IPS-15b (cell line): ENCODE measurements at regions not wholly inside any gene's neighbourhood (a gene's known extent, or its start where the extent isn't known, plus 50 kb on each side); places are given as distances from the start of the nearest gene placed in this dataset.

ENCODE experiments used
- H3K27me3 ChIP-seq: one replicate; pipeline ENCODE4 v1.6.1; 2013; ENCODE audit warnings: low read length; ENCODE audit not compliant: control insufficient read depth, insufficient read depth
- H3K36me3 ChIP-seq: one replicate; pipeline ENCODE4 v1.6.1; 2013; ENCODE audit warnings: low read length; ENCODE audit not compliant: control insufficient read depth, insufficient read depth
- H3K4me1 ChIP-seq: one replicate; pipeline ENCODE4 v1.6.1; 2013; ENCODE audit warnings: mild to moderate bottlenecking, low read length; ENCODE audit not compliant: control insufficient read depth, insufficient read depth
- H3K4me3 ChIP-seq: one replicate; pipeline ENCODE4 v1.5.1; 2013; ENCODE audit warnings: low read depth, low read length
- H3K9ac ChIP-seq: one replicate; pipeline ENCODE4 v1.6.1; 2013; ENCODE audit warnings: low read depth, mild to moderate bottlenecking, low read length
- H3K9me3 ChIP-seq: one replicate; pipeline ENCODE4 v1.6.1; 2013; ENCODE audit warnings: mild to moderate bottlenecking, low read length; ENCODE audit not compliant: control insufficient read depth, insufficient read depth

DNA sequence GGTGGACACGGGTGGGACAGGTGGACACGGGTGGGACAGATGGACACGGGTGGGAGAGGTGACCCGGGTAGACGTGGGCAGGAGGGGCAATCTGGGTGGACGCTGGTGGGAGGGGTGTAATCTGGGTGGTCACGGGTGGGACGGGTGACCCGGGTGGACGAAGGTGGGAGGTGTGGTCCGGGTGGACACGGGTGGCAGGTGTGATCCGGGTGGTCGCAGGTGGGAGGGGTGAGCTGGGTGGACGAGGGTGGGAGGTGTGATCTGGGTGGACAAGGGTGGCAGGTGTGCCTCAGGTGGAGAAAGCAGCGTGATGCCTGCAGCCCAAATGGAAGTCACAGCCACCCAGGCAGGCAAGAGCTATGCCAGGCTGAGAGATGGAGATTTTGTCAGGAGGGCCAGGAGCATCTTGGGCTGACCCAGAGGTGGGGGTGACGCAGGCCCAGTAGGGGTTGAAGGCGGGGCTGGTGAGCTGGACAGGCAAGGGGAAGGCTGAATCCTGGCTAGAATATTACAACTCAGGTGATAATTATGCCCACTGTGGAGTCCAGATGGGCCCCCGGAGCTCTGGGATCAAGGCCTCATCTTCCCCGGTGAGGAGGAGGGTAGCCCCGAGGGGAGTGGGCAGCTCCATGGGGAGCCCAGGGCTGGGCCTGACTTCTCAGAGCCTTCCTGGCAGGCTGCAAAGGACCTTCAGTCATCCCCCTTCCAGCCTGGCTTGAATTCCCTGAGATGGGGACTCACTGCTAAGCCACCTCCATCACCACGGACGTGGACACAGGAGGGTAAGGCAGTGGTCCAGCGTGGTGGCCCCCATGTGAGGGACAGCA lies 100.0 kb downstream of the ADRA2C start:
- H3K9me3 ChIP-seq = no peaks in the 10 kb centered on the region
- H3K4me1 ChIP-seq = peaks cover 7% of the 10 kb centered on the region
- H3K36me3 ChIP-seq = no peaks in the 10 kb centered on the region
- H3K4me3 ChIP-seq = no peak overlapping the region
- H3K27me3 ChIP-seq = peaks cover 8% of the 10 kb centered on the region
- no peak overlapping the region for H3K9ac ChIP-seq

DNA sequence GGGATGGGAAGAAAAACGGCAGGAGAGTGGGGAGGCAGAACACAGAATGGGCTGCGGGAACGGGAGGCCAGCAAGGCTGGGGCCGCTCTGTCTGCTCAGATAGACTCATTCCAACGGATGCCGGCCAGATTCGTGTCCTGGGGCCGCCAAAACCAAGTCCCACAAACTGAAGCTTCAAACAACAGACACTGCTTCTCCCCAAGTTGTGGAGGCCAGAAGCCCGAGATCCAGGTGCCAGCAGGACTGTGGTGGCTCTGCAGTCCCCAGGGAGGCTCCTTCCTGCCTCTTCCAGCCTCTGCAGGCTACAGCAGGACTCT lies 100.6 kb downstream of the ADRA2C start:
- no peaks in the 10 kb centered on the region for H3K9me3 ChIP-seq
- no peak overlapping the region for H3K4me3 ChIP-seq
- H3K4me1 ChIP-seq = peaks cover 7% of the 10 kb centered on the region
- peaks cover 10% of the 10 kb centered on the region for H3K27me3 ChIP-seq
- H3K9ac ChIP-seq = no peak overlapping the region
- H3K36me3 ChIP-seq = no peaks in the 10 kb centered on the region

DNA sequence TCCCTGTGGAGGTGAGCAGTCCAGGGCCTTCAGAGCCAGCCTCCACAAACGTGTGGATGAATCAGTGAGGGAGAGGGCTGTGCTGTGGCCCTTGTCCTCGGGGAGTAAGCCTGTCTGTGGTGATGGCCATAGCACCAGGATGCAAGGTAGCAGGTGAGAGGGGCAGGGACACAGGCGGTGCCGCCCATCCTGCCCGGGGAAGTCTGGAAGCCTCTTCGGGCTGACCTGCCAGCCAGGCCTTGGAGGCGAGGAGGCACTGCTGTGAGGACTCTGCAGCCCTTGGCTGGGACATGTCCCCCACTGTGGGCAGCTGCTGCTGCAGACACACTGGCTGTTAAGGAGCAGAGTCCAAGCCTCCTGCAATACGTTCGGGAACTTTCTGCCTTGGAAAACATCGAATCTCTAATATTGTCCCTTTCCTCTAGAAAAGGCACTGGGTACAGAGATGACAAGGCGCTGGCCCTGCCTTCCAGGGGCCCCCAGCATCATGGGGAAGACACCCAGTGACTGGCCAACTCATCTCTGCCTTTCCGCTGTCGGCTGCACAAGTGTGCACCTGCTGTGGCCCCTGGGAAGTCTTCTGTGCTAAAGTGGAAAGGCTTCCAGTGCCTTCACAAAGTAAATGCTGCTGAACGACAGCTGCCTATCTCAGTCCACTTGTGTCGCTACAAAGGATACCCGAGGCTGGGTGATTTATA lies 101.4 kb downstream of the ADRA2C start:
- no peak overlapping the region for H3K4me3 ChIP-seq
- peaks cover 4% of the 10 kb centered on the region for H3K4me1 ChIP-seq
- H3K36me3 ChIP-seq = no peaks in the 10 kb centered on the region
- peaks cover 17% of the 10 kb centered on the region for H3K27me3 ChIP-seq
- no peaks in the 10 kb centered on the region for H3K9me3 ChIP-seq
- H3K9ac ChIP-seq = no peak overlapping the region

DNA sequence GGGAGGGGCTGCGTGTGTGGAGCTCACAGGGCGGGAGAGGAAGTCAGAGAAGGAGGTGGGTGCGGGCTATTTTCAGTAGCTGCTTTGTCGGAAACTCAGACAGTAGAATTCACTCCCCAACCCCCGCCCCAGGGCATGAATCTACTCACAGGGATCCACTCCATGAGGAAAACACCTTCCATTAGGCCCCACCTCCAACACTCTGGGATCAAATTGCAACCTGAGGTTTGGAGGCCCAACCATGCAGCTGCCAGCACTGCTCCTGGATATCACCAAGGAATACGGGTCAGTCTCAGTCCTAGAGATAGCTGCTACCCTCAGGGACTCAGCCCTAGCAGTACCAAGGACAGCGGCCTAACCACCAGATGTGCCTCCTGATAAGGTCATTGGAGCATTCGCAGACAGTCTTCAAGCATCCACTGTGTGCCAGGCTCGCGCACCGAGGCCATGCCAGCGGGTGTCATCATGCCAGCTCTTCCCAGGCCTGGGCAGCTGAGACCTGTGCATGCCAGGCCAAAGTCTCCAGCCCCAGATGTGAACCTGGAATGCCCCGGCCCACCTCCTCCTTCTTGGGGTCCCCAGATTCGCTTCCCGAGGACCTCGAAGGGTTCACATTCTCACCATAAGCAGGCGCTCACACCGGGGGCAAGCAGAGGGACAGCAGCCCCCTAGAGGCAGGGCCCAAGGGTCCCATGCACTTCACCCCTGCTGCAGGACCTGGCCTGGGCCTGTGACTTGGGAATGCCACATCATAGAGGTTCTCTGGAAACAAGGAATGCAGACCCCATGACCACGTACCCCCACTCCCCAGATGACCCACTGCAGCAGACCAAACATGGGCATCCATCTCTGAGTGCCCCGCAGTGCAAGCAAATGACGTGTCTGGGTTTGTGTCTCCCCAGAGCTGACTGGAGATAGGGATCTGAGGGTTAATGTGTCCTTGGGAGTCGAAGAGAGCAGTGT lies 102.3 kb downstream of the ADRA2C start:
- Histone ChIP-seq H3K36me3 (no peaks in the 10 kb centered on the region), H3K27me3 (peaks cover 24% of the 10 kb centered on the region), H3K9ac (no peak overlapping the region), H3K4me1 (peaks cover 4% of the 10 kb centered on the region), H3K4me3 (no peak overlapping the region), H3K9me3 (no peaks in the 10 kb centered on the region)

DNA sequence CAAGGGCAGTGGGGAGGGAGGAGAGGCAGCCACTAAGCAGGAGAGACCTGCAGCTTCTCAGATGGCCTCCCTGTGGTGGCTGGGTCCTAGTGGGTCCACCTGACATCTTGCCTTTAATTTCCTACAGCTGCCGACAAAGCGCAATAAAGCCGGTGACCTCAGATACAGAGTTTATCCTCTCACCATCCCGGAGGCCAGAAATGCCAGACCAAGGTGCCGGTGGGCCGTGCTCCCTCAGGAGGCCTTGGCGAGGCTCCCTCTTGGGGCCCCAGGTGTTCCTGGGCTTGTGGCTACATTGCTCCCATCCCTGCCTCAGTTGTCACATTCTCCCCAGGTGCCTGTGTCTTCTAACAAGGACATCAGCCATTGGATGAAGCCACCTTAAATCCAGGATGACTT lies 103.0 kb downstream of the ADRA2C start:
- Histone ChIP-seq H3K9me3 (no peaks in the 10 kb centered on the region), H3K4me3 (no peak overlapping the region)

DNA sequence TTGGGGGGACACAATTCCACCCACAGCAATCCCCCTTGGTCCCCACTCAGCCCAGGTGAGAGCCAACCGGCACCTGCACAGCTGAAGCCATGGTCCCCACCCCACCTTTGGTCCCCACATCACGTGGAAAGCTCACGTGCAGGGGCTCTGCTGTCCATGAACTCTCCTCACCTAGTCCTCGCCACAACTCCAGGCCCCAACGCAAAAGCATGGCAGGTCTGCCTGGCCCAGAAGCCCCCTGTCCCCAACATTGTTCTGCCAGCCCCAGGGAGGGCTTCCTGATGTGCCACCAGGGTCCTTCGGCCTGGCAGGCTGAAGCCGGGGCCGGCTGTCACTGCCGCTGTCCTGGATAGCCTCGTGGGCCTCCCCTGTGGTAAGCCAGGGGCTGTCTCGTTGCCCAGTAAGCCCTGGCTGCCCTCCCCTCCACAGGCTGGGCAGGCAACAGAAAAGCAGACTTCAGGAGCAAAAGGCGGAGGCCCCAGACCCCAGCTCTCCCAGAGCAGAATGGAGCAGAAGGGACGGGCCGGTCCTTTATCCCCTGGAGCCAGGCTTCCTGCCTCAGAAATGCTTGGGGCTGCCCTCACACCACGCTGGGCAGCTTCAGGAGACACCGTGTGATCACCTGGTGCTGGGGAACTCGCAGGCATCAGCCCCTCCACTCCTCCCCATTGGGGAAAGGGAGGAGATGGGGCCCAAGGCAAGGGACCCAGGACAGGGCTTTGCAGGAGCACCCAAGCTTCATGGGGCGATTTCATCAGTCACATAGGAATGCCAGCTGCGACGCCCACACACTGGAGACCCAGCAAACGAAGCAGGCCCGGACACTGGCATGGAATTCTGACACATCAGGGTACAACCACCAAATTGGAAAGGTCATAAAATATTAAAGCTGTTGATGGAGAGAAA lies 103.7 kb downstream of the ADRA2C start:
- no peak overlapping the region for H3K9ac ChIP-seq
- H3K4me3 ChIP-seq = no peak overlapping the region
- peaks cover 4% of the 10 kb centered on the region for H3K4me1 ChIP-seq
- H3K36me3 ChIP-seq = no peaks in the 10 kb centered on the region
- peaks cover 32% of the 10 kb centered on the region for H3K27me3 ChIP-seq
- no peaks in the 10 kb centered on the region for H3K9me3 ChIP-seq

More for the DNA sequence above, 103.0 kb downstream of the ADRA2C start:
- no peaks in the 10 kb centered on the region for H3K36me3 ChIP-seq
- H3K27me3 ChIP-seq = peaks cover 25% of the 10 kb centered on the region
- peaks cover 4% of the 10 kb centered on the region for H3K4me1 ChIP-seq
- no peak overlapping the region for H3K9ac ChIP-seq

DNA sequence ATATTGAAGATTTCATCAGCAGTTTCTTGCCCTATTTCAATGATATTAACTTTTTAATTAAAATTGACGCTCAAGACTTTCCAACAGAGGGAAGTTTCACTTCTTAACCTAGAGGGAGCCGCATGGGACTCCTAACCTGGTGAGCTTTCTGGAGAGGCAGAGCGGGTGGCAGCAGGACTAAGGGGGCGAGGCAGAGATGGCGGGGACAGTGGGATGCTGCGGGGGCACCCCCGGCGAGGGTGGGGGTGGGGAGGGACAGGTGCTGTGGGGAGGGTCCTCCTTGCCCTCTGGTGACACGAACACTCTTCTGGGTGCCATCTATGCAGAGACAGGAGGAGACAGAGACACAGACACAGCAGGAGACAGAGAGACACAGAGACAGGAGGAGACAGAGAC lies 104.4 kb downstream of the ADRA2C start:
- Histone ChIP-seq H3K36me3 (no peaks in the 10 kb centered on the region), H3K4me3 (peak overlapping the region; percentile 46), H3K9me3 (no peaks in the 10 kb centered on the region), H3K9ac (no peak overlapping the region), H3K4me1 (peaks cover 4% of the 10 kb centered on the region), H3K27me3 (peaks cover 37% of the 10 kb centered on the region)

- Histone ChIP-seq H3K4me3 (peak overlapping the region; percentile 46), H3K36me3 (no peaks in the 10 kb centered on the region), H3K27me3 (peaks cover 42% of the 10 kb centered on the region), H3K9me3 (no peaks in the 10 kb centered on the region), H3K4me1 (peaks cover 4% of the 10 kb centered on the region), H3K9ac (no peak overlapping the region)
Measured at GRCh38 chr4:3871181-3871852, 105.1 kb downstream of the ADRA2C start.

- Histone ChIP-seq H3K4me3 (peak overlapping the region; percentile 58), H3K27me3 (peaks cover 44% of the 10 kb centered on the region), H3K4me1 (peaks cover 4% of the 10 kb centered on the region), H3K9me3 (no peaks in the 10 kb centered on the region), H3K36me3 (no peaks in the 10 kb centered on the region), H3K9ac (peak overlapping the region; percentile 37)
Measured at GRCh38 chr4:3871881-3872833, 106.0 kb downstream of the ADRA2C start.

- Histone ChIP-seq H3K36me3 (no peaks in the 10 kb centered on the region), H3K9me3 (no peaks in the 10 kb centered on the region), H3K4me3 (peak overlapping the region; percentile 58), H3K4me1 (peaks cover 4% of the 10 kb centered on the region), H3K27me3 (peaks cover 47% of the 10 kb centered on the region), H3K9ac (no peak overlapping the region)
Measured at GRCh38 chr4:3872834-3873313, 106.7 kb downstream of the ADRA2C start.
